GM13976 (cell line): ENCODE measurements at regions not wholly inside any gene's neighbourhood (a gene's known extent, or its start where the extent isn't known, plus 50 kb on each side); places are given as distances from the start of the nearest gene placed in this dataset.

Source experiments
- DNase-seq: peaks from one replicate; pipeline ENCODE4 v3.0.0; 2012; ENCODE audit warnings: low spot score
- in situ Hi-C: fragments of 300-500 bp; cut with MboI; formaldehyde crosslinking; loops from one replicate; pipeline ENCODE4 v1.12.0; 2022; ENCODE audit warnings: low sequenced_read_pairs, mixed read lengths, inconsistent platforms; ENCODE audit not compliant: unreplicated experiment
- TF ChIP-seq, protein P1 (sequence below): IDR thresholded peaks from 2 replicates; pipeline ENCODE4 v1.5.1; 2012; ENCODE audit warnings: borderline replicate concordance, mild to moderate bottlenecking; ENCODE audit not compliant: insufficient read depth; ENCODE audit errors: extremely low read depth, missing control alignments, control extremely low read depth

DNA sequence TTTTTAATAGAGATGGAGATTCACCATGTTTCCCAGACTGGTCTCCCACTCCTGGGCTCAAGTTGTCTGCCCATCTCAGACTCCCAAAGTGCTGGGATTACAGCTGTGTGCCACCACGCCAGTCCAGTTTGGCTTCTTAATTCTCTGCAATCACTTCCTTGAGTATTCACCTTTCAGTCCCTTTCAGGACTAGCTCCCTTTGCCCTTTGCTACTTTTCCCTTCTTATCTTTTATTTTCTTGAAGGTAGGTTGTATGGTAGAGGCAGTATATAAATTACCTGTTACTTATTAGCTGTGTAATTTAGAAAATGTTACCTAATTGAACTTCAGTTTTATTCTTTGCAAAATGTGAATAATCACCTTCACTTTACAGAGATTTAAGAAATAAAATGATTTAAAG, 285.8 kb downstream of the FGF9 start:
- TF ChIP-seq, protein P1, sequence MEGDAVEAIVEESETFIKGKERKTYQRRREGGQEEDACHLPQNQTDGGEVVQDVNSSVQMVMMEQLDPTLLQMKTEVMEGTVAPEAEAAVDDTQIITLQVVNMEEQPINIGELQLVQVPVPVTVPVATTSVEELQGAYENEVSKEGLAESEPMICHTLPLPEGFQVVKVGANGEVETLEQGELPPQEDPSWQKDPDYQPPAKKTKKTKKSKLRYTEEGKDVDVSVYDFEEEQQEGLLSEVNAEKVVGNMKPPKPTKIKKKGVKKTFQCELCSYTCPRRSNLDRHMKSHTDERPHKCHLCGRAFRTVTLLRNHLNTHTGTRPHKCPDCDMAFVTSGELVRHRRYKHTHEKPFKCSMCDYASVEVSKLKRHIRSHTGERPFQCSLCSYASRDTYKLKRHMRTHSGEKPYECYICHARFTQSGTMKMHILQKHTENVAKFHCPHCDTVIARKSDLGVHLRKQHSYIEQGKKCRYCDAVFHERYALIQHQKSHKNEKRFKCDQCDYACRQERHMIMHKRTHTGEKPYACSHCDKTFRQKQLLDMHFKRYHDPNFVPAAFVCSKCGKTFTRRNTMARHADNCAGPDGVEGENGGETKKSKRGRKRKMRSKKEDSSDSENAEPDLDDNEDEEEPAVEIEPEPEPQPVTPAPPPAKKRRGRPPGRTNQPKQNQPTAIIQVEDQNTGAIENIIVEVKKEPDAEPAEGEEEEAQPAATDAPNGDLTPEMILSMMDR, result no peak
- no peak for DNase-seq
- in situ Hi-C loops, result no loop called here

DNA sequence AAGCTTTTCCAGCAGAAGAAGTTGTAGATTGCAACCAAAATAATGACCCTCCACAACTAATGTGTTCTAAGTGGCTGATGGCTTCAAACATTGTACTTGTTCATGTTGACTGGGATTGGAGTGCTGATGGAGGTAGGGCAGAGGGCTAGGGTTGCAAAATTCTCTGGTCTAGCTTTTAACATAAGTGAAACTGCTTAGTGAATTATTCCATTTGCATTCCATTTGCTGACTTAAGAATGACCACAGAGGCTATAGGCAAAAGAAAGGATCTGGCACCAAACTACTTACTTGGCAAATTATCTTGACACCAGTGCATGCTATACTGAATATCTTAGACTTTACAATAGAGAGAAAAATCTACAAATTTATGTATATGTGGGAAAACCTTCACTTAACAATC, 287.0 kb downstream of the FGF9 start:
- DNase-seq, result no peak
- TF ChIP-seq, protein P1, result no peak
- in situ Hi-C loops, result no loop called here

DNA sequence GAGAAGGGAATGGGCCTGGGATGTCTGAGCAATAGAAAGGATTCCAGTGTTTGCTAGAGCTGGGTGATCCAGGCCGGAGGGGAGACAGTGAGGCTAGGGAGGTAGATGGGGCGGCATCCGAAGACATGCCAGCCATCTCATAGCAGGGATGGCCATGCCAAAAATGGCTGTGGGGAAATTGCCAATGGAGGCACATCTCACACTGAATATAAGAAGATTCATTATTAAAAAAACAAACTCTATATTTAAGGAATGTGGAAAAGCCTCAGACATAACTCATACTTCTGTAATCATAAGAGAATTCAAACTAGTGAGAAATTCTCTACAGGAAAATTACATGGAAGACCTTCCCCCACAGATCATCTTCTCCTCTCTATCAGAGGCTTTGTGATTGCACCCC, 289.2 kb downstream of the FGF9 start:
- TF ChIP-seq, protein P1, result no peak

DNA sequence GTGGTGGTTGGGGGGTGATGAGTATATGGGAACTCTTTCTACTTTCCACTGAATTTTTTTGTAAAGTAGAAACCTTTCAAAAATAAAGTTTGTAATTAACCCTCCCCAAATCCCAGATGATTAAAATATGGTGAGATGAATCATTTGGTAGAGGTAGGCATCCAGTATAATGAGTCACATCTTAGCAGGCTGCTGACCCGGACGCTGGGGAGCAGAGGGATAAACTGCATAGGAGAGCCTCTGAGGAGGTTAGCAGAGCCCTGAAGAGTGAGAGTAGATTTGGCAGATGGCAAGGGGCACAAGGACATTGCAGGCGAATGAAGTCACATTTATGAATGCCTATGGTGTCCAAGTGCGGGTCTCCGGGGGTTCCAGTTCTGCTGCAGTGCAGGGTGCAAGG, 293.8 kb downstream of the FGF9 start:
- TF ChIP-seq, protein P1, result no peak
- in situ Hi-C loops, result no loop called here
- no peak for DNase-seq

More for the DNA sequence above, 289.2 kb downstream of the FGF9 start:
- no peak for DNase-seq
- in situ Hi-C loops, result no loop called here

DNA sequence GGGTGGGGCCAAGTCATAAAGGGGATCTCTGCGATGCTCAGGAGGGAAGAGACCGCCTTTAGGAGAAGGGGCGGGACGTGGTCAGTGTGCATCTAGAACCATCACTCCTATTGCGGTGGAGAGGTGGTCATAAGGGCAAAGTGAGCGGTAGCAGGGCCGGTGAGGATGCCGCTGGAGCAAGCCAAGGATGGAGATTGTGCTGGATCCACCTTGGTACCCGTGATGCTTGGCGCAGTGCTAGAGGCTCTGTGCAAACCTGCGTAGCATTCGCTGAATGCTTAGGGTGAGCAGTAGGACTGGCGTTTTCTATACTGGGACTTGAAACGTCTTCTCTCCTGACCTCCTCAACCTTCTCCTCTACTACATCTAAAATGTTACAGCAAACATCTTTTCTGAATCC, 294.2 kb downstream of the FGF9 start:
- TF ChIP-seq, protein P1, result no peak
- in situ Hi-C loops, result no loop called here
- no peak for DNase-seq

DNA sequence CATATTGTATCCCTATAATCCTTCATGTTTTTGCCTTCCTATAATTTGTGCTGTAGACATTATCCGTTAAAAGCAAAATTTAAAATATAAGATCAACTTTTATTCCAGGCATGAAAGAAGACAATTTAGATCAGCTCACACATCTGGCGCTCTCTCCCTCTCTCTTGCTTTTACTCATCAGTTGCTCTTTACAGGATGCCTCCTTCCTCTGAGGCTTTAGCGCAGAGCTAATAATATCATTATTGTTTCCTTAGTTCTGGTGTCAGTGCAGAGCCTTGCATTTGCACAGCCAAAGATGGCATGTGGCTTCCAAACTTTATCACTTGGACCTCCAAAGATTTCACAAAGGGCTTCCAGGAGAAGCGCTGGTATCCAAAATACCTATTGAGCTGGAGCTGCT, 295.1 kb downstream of the FGF9 start:
- DNase-seq, result no peak
- in situ Hi-C loops, result no loop called here
- TF ChIP-seq, protein P1, result no peak

DNA sequence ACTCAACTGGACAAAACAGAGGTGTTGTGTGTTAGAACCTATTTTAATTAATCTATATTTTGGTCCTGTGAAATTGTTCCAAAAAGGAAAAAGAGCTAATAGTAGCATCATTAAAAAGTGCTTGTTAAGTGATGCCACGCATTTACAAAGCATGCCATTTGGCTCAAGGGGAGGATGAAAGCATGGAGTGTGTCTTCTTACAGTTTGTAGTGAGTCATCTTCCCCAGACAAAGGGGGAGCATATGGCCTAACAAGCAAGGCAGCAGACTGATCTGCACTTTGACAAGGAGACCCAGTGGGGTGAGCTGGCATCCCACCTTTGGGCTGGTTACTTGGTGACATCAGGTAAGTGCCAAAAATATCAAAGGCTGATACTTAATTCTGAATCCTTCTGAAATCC, 297.0 kb downstream of the FGF9 start:
- in situ Hi-C loops, result no loop called here
- TF ChIP-seq, protein P1, result no peak
- no peak for DNase-seq
